ENCODE measurements at regions not wholly inside any gene's neighbourhood (a gene's known extent, or its start where the extent isn't known, plus 50 kb on each side); places are given as distances from the start of the nearest gene placed in this dataset.

DNA sequence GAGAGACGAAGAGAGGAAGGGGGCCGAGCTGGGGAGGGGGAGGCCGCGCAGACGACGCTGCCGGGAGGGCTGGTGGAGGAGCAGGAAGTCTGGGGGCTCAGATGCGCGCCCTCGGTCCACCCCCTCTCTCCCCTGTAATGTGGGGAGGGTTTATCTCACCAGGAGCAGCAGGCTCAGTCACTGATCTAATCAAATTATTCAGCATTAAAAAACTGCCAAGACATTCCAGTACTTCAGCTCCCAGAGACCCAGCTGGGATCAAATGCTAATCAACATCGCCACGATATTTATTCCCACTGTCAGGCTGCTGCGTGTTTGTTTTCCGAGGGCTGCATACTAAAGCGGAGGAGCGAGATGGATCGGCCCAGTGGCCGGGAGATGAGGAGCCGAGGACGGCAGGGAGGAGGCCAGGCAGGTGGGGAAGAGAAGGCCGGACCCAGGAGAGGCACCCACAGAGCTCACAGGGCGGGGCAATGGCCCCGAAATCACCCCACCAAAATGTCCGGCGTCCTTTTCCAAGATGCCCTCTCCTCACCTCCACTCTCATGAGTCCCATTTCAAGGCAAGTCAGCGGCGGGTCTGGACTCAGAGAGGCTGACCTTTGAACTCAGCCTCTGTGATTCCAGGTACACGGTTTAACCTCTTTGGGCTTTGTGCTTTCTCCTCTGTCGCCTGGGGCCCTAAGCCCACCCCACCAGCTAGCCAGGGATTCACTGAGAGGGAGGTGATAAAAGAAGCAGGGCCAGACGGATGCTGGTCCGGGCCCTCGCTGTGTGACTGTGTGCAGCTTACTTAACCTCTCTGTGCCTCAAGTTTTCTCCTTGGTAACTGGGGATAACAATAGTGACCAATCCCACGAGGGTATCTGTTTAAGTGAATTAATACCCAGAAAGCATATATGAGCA is 502.1 kb downstream of the MN1 start:
- POLR2A ChIA-PET (ENCODE audit: partially characterized antibody), result no interaction called here
- intact Hi-C loops (cut with micrococcal nuclease), result no loop called here

DNA sequence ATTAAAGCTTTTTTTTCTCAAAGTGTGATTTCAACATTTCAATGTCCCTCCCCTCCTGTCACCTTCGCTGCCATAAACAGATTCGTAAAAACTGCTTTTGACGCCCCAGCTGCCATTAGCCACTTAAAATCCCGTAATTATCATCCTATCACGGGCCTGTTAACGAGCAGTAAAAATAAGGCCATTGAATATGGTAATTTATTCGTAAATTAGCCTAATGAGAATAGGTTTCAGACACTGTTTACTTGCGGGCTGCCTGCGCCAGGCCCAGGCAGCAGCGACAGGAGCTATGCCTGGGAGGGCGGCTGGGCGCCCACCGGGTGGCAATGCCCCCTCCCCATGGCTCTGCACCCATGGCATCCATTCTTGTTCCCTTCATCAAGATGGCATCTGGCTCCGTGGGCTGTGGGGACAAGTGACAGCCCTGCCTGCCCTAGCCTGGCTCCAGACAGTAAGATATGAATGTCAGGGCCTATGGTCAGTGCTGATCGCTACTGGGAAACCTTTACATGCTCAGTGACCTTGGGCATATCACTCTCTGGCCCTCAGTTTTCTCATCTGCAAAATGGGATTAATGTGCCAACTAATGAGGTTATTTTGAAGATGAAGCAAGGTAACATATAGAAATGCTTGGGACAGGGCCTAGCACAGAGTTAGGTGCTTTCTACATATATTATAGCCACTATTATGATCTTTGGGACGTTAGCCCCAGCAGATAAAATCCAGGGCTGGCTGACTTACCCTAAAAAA is 500.8 kb downstream of the MN1 start:
- Histone ChIP-seq H3K27me3 (ENCODE audit: insufficient read depth, low read length) (no peaks in the 10 kb centered on the region), H3K9me3 (ENCODE audit: control insufficient read depth in 1 of 2, low read length in 2 of 2) (no peaks in the 10 kb centered on the region), H3K4me1 (ENCODE audit: insufficient read depth, low read length) (no peaks in the 10 kb centered on the region), H3K27ac (ENCODE audit: low read depth, low read length) (no peak overlapping the region), H3K4me3 (ENCODE audit: low read length in 2 of 2) (no peak overlapping the region), H3K36me3 (ENCODE audit: insufficient read depth, low read length) (no peaks in the 10 kb centered on the region)
- CTCF ChIA-PET (ENCODE audit: partially characterized antibody), result no interaction called here
- POLR2A ChIA-PET (ENCODE audit: partially characterized antibody), result no interaction called here
- Mint-ChIP-seq H3K4me3 (no peak overlapping the region), H3K27me3 (peaks cover 16 to 20% of the 10 kb centered on the region in 2 donors), H3K4me1 (peaks cover 0 to 2% (median 0%) of the 10 kb centered on the region in 4 donors), H3K27ac (no peak overlapping the region), H3K9me3 (no peaks in the 10 kb centered on the region), H3K36me3 (no peaks in the 10 kb centered on the region)
- DNase-seq, result no peak
- intact Hi-C loops (cut with micrococcal nuclease), result no loop called here

More for the DNA sequence above, 502.1 kb downstream of the MN1 start:
- H3K4me3 Mint-ChIP-seq, result no peak overlapping the region
- Histone ChIP-seq H3K4me1 (ENCODE audit: insufficient read depth, low read length) (no peaks in the 10 kb centered on the region), H3K27ac (ENCODE audit: low read depth, low read length) (no peak overlapping the region), H3K36me3 (ENCODE audit: insufficient read depth, low read length) (no peaks in the 10 kb centered on the region), H3K9me3 (ENCODE audit: control insufficient read depth in 1 of 2, low read length in 2 of 2) (no peaks in the 10 kb centered on the region), H3K27me3 (ENCODE audit: insufficient read depth, low read length) (no peaks in the 10 kb centered on the region), H3K4me3 (ENCODE audit: low read length in 2 of 2) (no peak overlapping the region)
- peaks cover 0 to 2% (median 0%) of the 10 kb centered on the region in 4 donors for H3K4me1 Mint-ChIP-seq
- no peak overlapping the region for H3K27ac Mint-ChIP-seq
- CTCF ChIA-PET (ENCODE audit: partially characterized antibody), result no interaction called here
- no peak for DNase-seq
- H3K36me3 Mint-ChIP-seq, result no peaks in the 10 kb centered on the region
- peaks cover 16 to 20% of the 10 kb centered on the region in 2 donors for H3K27me3 Mint-ChIP-seq
- H3K9me3 Mint-ChIP-seq, result no peaks in the 10 kb centered on the region

DNA sequence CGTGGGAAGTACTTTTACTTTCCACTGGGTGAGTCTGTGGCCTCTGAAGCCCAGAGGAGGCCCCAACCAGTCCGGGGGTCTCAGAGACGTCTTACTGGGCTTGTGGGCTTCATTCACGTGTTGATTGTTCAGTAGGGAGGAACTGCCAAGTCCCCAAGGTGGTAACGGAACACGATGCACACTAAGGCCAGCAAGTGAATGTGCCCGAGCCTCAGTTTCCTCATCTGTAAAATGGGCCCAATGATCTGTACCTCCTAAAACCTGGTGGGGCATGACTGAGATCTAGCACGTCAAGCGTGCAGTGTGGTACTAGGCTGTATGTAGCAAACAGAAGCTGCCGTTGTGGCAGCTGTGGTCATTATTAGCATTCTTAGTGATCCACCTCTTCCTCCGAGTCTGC is 499.1 kb downstream of the MN1 start:
- CTCF ChIA-PET (ENCODE audit: partially characterized antibody), result no interaction called here

DNA sequence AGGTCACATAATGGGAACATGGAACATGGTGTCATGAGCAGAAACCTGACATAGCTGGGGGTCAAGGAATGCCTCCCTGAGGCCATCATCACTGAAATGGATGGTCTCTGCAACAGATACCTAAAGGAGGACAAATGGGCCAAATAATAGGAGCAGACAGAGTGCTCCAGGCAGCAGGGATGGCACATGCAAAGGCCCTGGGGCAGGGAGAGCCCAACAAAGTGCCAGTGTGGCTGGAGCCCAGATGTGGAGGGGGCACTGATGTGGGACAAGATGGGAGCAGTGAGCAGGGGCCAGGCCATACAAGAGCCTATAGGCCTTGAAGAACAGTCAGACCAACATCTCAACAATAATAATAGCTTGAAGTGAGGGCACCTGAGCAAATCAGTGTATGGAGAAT is 497.8 kb downstream of the MN1 start:
- Histone ChIP-seq H3K4me3 (ENCODE audit: low read length in 2 of 2) (no peak overlapping the region), H3K9me3 (ENCODE audit: control insufficient read depth in 1 of 2, low read length in 2 of 2) (no peaks in the 10 kb centered on the region), H3K36me3 (ENCODE audit: insufficient read depth, low read length) (no peaks in the 10 kb centered on the region), H3K27me3 (ENCODE audit: insufficient read depth, low read length) (no peaks in the 10 kb centered on the region), H3K4me1 (ENCODE audit: insufficient read depth, low read length) (no peaks in the 10 kb centered on the region), H3K27ac (ENCODE audit: low read depth, low read length) (no peak overlapping the region)
- H3K9me3 Mint-ChIP-seq, result peaks cover 0 to 6% (median under 1%) of the 10 kb centered on the region in 8 donors
- POLR2A ChIA-PET (ENCODE audit: partially characterized antibody), result no interaction called here
- H3K4me3 Mint-ChIP-seq, result no peak overlapping the region
- H3K4me1 Mint-ChIP-seq, result peaks cover 0 to 4% (median 2%) of the 10 kb centered on the region in 4 donors
- no peak for DNase-seq
- no peak overlapping the region for H3K27ac Mint-ChIP-seq
- no peaks in the 10 kb centered on the region for H3K36me3 Mint-ChIP-seq
- CTCF ChIA-PET (ENCODE audit: partially characterized antibody), result no interaction called here
- intact Hi-C loops (cut with micrococcal nuclease), result no loop called here
- peaks cover 5% of the 10 kb centered on the region in 2 donors for H3K27me3 Mint-ChIP-seq

More for the DNA sequence above, 499.1 kb downstream of the MN1 start:
- Mint-ChIP-seq H3K36me3 (no peaks in the 10 kb centered on the region), H3K4me3 (no peak overlapping the region), H3K27ac (no peak overlapping the region), H3K27me3 (peaks cover 12 to 14% of the 10 kb centered on the region in 2 donors), H3K4me1 (peaks cover 0 to 2% (median under 1%) of the 10 kb centered on the region in 4 donors), H3K9me3 (no peaks in the 10 kb centered on the region)
- intact Hi-C loops (cut with micrococcal nuclease), result no loop called here
- POLR2A ChIA-PET (ENCODE audit: partially characterized antibody), result no interaction called here
- no peaks in the 10 kb centered on the region for H3K36me3 ChIP-seq (ENCODE audit: insufficient read depth, low read length)
- H3K4me1 ChIP-seq (ENCODE audit: insufficient read depth, low read length), result no peaks in the 10 kb centered on the region
- DNase-seq, result no peak
- H3K27ac ChIP-seq (ENCODE audit: low read depth, low read length), result no peak overlapping the region
- H3K27me3 ChIP-seq (ENCODE audit: insufficient read depth, low read length), result no peaks in the 10 kb centered on the region
- no peak overlapping the region for H3K4me3 ChIP-seq (ENCODE audit: low read length in 2 of 2)
- no peaks in the 10 kb centered on the region for H3K9me3 ChIP-seq (ENCODE audit: control insufficient read depth in 1 of 2, low read length in 2 of 2)

DNA sequence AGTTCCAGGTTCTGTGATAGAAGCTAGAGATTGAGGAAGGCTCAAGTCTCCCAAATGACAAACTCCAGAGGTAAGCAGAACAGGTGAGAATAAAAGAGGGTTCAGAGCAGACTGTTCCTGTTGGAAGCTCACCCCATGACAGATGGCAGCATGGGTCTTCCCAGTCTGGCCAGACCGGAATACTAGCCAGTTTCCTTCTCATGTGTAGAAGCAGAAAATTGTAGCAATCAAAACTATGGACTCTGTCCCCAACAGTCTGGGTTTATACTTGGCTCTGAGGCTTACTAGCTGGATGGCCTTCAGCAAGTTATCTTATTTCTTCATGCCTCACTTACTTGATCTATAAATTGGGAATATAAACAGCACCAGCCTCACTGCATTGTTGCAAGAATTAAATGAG is 494.8 kb downstream of the MN1 start:
- POLR2A ChIA-PET (ENCODE audit: partially characterized antibody), result no interaction called here
- intact Hi-C loops (cut with micrococcal nuclease), result no loop called here
- H3K9me3 Mint-ChIP-seq, result peaks cover 0 to 6% (median 2%) of the 10 kb centered on the region in 8 donors
- DNase-seq, result no peak
- no peak overlapping the region for H3K27ac Mint-ChIP-seq
- no peaks in the 10 kb centered on the region for H3K4me1 ChIP-seq (ENCODE audit: insufficient read depth, low read length)
- no peaks in the 10 kb centered on the region for H3K9me3 ChIP-seq (ENCODE audit: control insufficient read depth in 1 of 2, low read length in 2 of 2)
- H3K27ac ChIP-seq (ENCODE audit: low read depth, low read length), result no peak overlapping the region
- no peak overlapping the region for H3K4me3 ChIP-seq (ENCODE audit: low read length in 2 of 2)
- no peaks in the 10 kb centered on the region for H3K36me3 ChIP-seq (ENCODE audit: insufficient read depth, low read length)
- H3K27me3 Mint-ChIP-seq, result peaks cover 0 to 4% of the 10 kb centered on the region in 2 donors
- no peaks in the 10 kb centered on the region for H3K27me3 ChIP-seq (ENCODE audit: insufficient read depth, low read length)
- CTCF ChIA-PET (ENCODE audit: partially characterized antibody), result no interaction called here
- H3K4me1 Mint-ChIP-seq, result peaks cover 0 to 4% (median under 1%) of the 10 kb centered on the region in 4 donors
- H3K4me3 Mint-ChIP-seq, result no peak overlapping the region
- no peaks in the 10 kb centered on the region for H3K36me3 Mint-ChIP-seq

DNA sequence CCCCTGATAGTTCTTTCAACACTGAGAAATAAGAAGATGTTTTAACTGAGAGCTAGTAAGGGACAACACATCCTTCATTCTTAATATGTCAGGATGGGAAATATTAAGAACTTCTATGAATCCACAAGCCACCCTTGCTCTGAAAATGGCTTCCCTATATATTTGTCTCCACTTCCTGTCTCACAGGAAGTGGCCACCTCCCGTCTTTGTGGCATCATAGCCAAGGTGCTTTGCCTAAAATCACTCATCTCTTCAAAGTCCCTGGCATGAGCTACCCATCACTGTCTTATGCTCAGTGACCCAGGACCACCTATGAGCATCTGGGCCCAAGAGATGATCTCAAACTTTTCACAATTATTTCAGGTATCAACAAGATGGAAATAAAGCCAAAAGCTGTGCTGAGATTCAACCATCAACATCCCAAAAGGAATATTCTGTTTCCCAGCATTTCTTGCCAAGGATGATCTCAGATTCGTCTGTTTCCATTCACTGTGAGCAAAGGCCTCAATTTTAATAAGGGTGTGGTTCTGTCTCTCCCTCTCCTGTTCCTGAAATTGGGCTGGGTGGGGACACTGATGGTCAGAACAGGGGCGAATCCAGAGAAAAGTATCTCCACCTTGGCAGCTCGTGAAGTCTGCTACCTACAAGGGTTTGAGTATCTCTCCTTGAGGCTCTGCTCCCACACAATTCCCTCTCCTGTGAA is 493.9 kb downstream of the MN1 start:
- Histone ChIP-seq H3K27ac (ENCODE audit: low read depth, low read length) (no peak overlapping the region), H3K27me3 (ENCODE audit: insufficient read depth, low read length) (no peaks in the 10 kb centered on the region), H3K36me3 (ENCODE audit: insufficient read depth, low read length) (no peaks in the 10 kb centered on the region), H3K4me1 (ENCODE audit: insufficient read depth, low read length) (no peaks in the 10 kb centered on the region), H3K9me3 (ENCODE audit: control insufficient read depth in 1 of 2, low read length in 2 of 2) (no peaks in the 10 kb centered on the region), H3K4me3 (ENCODE audit: low read length in 2 of 2) (no peak overlapping the region)
- no peak for DNase-seq
- intact Hi-C loops (cut with micrococcal nuclease), result no loop called here
- CTCF ChIA-PET (ENCODE audit: partially characterized antibody), result no interaction called here
- Mint-ChIP-seq H3K4me1 (peaks cover 0 to 4% (median under 1%) of the 10 kb centered on the region in 4 donors), H3K27ac (no peak overlapping the region), H3K4me3 (no peak overlapping the region), H3K36me3 (no peaks in the 10 kb centered on the region), H3K9me3 (peaks cover 0 to 6% (median 2%) of the 10 kb centered on the region in 8 donors), H3K27me3 (peaks cover 0 to 4% of the 10 kb centered on the region in 2 donors)
- POLR2A ChIA-PET (ENCODE audit: partially characterized antibody), result no interaction called here

DNA sequence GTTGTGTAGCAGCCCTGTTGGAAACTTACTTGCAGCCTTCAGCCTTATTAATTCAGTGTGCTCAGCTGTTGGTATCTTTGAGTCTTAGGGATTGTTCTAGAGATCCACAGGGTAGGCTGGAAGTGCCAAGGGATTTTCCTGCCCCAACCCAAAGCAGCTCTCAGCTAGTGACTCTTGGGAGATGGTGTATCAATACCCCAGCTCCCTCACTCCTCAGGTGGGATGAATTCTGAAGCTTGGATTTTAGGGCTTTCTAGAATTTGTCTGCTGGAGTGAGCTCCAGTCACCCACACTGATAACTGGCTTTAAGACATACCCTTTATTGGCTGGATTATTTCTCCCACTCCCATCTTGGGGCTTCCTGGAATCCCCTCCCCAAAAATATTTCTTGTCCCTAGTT is 493.0 kb downstream of the MN1 start:
- POLR2A ChIA-PET (ENCODE audit: partially characterized antibody), result no interaction called here
- no peak overlapping the region for H3K27ac Mint-ChIP-seq
- intact Hi-C loops (cut with micrococcal nuclease), result no loop called here
- H3K27ac ChIP-seq (ENCODE audit: low read depth, low read length), result no peak overlapping the region
- no peaks in the 10 kb centered on the region for H3K36me3 ChIP-seq (ENCODE audit: insufficient read depth, low read length)
- H3K4me3 ChIP-seq (ENCODE audit: low read length in 2 of 2), result no peak overlapping the region
- no peaks in the 10 kb centered on the region for H3K36me3 Mint-ChIP-seq
- no peaks in the 10 kb centered on the region for H3K27me3 ChIP-seq (ENCODE audit: insufficient read depth, low read length)
- H3K9me3 ChIP-seq (ENCODE audit: control insufficient read depth in 1 of 2, low read length in 2 of 2), result no peaks in the 10 kb centered on the region
- H3K4me1 Mint-ChIP-seq, result peaks cover 0 to 4% (median under 1%) of the 10 kb centered on the region in 4 donors
- DNase-seq, result no peak
- H3K27me3 Mint-ChIP-seq, result peaks cover 0 to 4% of the 10 kb centered on the region in 2 donors
- H3K9me3 Mint-ChIP-seq, result peaks cover 0 to 6% (median 2%) of the 10 kb centered on the region in 8 donors
- CTCF ChIA-PET (ENCODE audit: partially characterized antibody), result no interaction called here
- no peaks in the 10 kb centered on the region for H3K4me1 ChIP-seq (ENCODE audit: insufficient read depth, low read length)
- H3K4me3 Mint-ChIP-seq, result no peak overlapping the region

Data from CD4-positive, alpha-beta memory T cell (primary cell).